Cardiac muscle cell (in vitro differentiated cells and primary cell): ENCODE measurements at regions not wholly inside any gene's neighbourhood (a gene's known extent, or its start where the extent isn't known, plus 50 kb on each side); places are given as distances from the start of the nearest gene placed in this dataset.

ENCODE experiments used
- DNase-seq, 2 donors: peaks; one replicate each; pipeline versions ENCODE4 v3.0.0 to v3.0.0-alpha.2; 2010 to 2017; ENCODE audit warnings: low read depth in 1 of 2, low spot score in 1 of 2
- H3K27ac ChIP-seq: fragments of 200-600 bp; sonication (generic); 2 replicates; pipeline ENCODE4 v1.5.1; 2016
- H3K27me3 ChIP-seq: fragments of 200-600 bp; sonication (generic); 2 replicates; pipeline ENCODE4 v1.6.0; 2016; ENCODE audit warnings: control low read depth
- H3K36me3 ChIP-seq: fragments of 200-600 bp; sonication (generic); 2 replicates; pipeline ENCODE4 v1.5.1; 2016; ENCODE audit warnings: control low read depth
- H3K4me1 ChIP-seq: fragments of 200-600 bp; sonication (generic); 2 replicates; pipeline ENCODE4 v1.8.1; 2017; ENCODE audit warnings: low read depth, mild to moderate bottlenecking, mixed run types
- H3K4me3 ChIP-seq: fragments of 200-600 bp; sonication (generic); 2 replicates; pipeline ENCODE4 v1.5.1; 2016; ENCODE audit warnings: mild to moderate bottlenecking
- H3K9me3 ChIP-seq: fragments of 200-600 bp; sonication (generic); 2 replicates; pipeline ENCODE4 v1.5.1; 2017; ENCODE audit warnings: low read depth, mild to moderate bottlenecking, control low read depth
- CTCF ChIP-seq: IDR thresholded peaks from 2 replicates; pipeline ENCODE4 v1.5.1; 2012; ENCODE audit warnings: low read depth, mild to moderate bottlenecking, low read length

DNA sequence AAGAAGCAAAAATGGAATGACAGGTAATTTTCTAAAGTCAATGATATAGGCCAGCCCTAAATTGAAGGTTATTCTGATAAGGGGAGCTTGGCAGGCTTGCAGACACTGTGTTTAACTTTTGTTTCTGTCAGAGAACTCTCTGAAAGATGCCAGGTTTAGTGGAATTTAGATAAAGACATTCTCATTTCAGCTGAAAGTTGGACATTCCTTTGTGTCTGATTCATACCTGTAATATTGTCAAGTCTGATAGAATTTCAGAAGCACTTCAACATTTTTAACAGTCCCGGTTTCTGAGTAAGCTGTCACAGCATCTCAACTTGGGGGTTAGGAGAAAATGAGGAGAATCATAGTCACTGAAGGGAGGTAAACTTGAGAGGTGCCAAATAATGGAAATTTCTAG is 84.0 kb downstream of the DIPK2A start:
- Histone ChIP-seq H3K27ac (no peak overlapping the region), H3K4me3 (no peak overlapping the region), H3K36me3 (no peaks in the 10 kb centered on the region), H3K4me1 (no peaks in the 10 kb centered on the region), H3K9me3 (no peaks in the 10 kb centered on the region), H3K27me3 (no peaks in the 10 kb centered on the region)
- DNase-seq, result peak in 1 of 2 donors; percentile 24
- no peak for TF ChIP-seq CTCF

- Histone ChIP-seq H3K27ac (no peak overlapping the region), H3K4me1 (no peaks in the 10 kb centered on the region), H3K36me3 (no peaks in the 10 kb centered on the region), H3K27me3 (no peaks in the 10 kb centered on the region), H3K9me3 (no peaks in the 10 kb centered on the region), H3K4me3 (no peak overlapping the region)
- no peak for DNase-seq
- no peak for TF ChIP-seq CTCF
Observed at GRCh38 chr3:144058713-144059112, 87.1 kb downstream of the DIPK2A start.

DNA sequence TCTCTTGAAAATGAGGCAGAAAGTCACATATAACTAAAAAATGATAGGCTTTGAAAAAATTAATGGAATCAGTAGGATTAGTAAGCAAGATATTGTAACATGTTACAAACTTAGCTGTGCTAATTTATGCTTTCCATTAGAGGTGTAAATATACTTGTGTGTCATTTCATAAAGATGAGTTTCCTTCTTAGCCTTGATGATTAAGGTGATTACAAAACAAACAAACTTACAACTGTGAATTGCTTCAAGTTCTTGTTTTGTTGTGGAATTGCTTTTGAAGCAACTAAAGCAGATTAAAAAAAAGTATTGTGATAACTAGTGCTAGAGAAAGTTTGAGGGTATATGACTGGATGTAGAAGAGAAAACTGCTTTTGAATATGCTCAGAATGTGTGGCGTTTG is 87.9 kb downstream of the DIPK2A start:
- H3K36me3 ChIP-seq, result no peaks in the 10 kb centered on the region
- H3K4me3 ChIP-seq, result no peak overlapping the region
- no peaks in the 10 kb centered on the region for H3K4me1 ChIP-seq
- H3K27me3 ChIP-seq, result no peaks in the 10 kb centered on the region
- no peak for DNase-seq
- H3K9me3 ChIP-seq, result no peaks in the 10 kb centered on the region
- no peak for TF ChIP-seq CTCF
- no peak overlapping the region for H3K27ac ChIP-seq

DNA sequence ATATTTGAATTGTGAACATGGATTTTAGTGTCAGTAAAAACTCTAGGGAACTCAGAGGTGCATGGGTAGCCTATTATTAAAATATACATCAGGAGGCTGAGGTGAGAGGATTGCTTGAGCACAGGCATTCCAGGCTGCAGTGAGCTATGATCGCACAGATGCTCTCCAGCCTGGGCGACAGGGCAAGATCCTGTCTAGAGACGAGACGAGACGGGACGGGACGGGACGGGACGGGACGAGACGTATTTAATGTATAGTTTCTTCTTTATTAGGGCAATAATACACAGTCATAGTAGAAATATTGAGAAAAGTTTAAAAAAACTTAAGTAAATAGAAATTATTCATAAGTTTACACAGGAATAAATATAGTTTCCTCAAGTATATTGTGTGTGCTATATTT is 89.3 kb downstream of the DIPK2A start:
- Histone ChIP-seq H3K4me3 (no peak overlapping the region), H3K27ac (no peak overlapping the region), H3K27me3 (no peaks in the 10 kb centered on the region), H3K36me3 (no peaks in the 10 kb centered on the region), H3K4me1 (no peaks in the 10 kb centered on the region), H3K9me3 (no peaks in the 10 kb centered on the region)
- DNase-seq, result no peak
- no peak for TF ChIP-seq CTCF

- peaks cover 2% of the 10 kb centered on the region for H3K4me1 ChIP-seq
- DNase-seq, result no peak
- no peaks in the 10 kb centered on the region for H3K27me3 ChIP-seq
- no peaks in the 10 kb centered on the region for H3K9me3 ChIP-seq
- no peak overlapping the region for H3K27ac ChIP-seq
- no peak for TF ChIP-seq CTCF
- no peak overlapping the region for H3K4me3 ChIP-seq
- no peaks in the 10 kb centered on the region for H3K36me3 ChIP-seq
Observed at GRCh38 chr3:144063306-144063705, 91.7 kb downstream of the DIPK2A start.

DNA sequence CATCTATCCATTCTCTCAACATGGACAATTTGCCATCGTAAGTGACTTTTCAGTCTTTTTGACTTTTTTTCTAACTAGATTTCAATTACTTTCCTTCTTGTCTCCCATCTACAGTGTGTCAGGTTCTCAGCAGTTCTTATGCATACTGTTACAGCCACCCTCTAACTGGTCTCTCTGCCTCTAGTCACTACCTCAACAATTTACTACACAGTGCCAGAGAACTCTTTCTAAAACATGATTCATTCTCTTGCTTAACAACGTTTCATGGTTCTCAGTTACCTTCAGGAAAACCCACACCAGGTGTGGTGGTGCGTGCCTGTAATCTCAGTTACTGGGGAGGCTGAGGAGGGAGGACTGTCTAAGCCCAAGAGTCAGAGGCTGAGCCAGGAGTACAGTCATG is 95.4 kb downstream of the DIPK2A start:
- H3K4me1 ChIP-seq, result peaks cover 2% of the 10 kb centered on the region

More for the DNA sequence above, 95.4 kb downstream of the DIPK2A start:
- DNase-seq, result no peak
- Histone ChIP-seq H3K27me3 (no peaks in the 10 kb centered on the region), H3K4me3 (no peak overlapping the region), H3K36me3 (no peaks in the 10 kb centered on the region), H3K27ac (no peak overlapping the region), H3K9me3 (no peaks in the 10 kb centered on the region)
- TF ChIP-seq CTCF, result no peak
